Prostate gland (tissue), 2 donors: ENCODE measurements at regions not wholly inside any gene's neighbourhood (a gene's known extent, or its start where the extent isn't known, plus 50 kb on each side); places are given as distances from the start of the nearest gene placed in this dataset.
"Not testable (repeated sequence)": the region's sequence is repeated elsewhere in the genome, so short reads cannot be mapped to it uniquely, and the experiment has no call there.

Experiments used
- DNase-seq: peaks from one replicate; pipeline ENCODE4 v3.0.0-alpha.2; 2019; ENCODE audit warnings: low spot score
- H3K27ac ChIP-seq, 2 donors: fragments of 200-600 bp; sonication (generic); 2 replicates each; pipeline ENCODE4 v1.5.1; 2017 to 2019
- H3K27me3 ChIP-seq: fragments of 200-600 bp; sonication (generic); replicated peaks from 2 replicates; pipeline ENCODE4 v1.5.1; 2019; ENCODE audit not compliant: insufficient read depth
- H3K36me3 ChIP-seq, 2 donors: fragments of 200-600 bp; sonication (generic); 1 replicate in 1 of 2; 2 replicates in 1 of 2; pipeline versions ENCODE4 v1.5.1 to v1.8.1; 2017 to 2019
- H3K4me1 ChIP-seq: fragments of 200-600 bp; sonication (generic); replicated peaks from 2 replicates; pipeline ENCODE4 v1.5.1; 2019
- H3K4me3 ChIP-seq, 2 donors: fragments of 200-600 bp; sonication (generic); 2 replicates each; pipeline ENCODE4 v1.5.1; 2017 to 2019
- H3K9me3 ChIP-seq: fragments of 200-600 bp; sonication (generic); 2 replicates; pipeline ENCODE4 v1.5.1; 2017
- POLR2A ChIP-seq: fragments of 450-650 bp; IDR thresholded peaks from one replicate; pipeline ENCODE4 v1.6.1; 2016; ENCODE audit warnings: antibody characterized with exemption, mild to moderate bottlenecking
- POLR2AphosphoS5 ChIP-seq: sonication (generic); formaldehyde crosslinking; IDR thresholded peaks from one replicate; pipeline ENCODE4 v1.6.1; 2017; ENCODE audit warnings: antibody characterized with exemption
- WGBS: methylation state at CpG from one replicate; pipeline ENCODE4 v1.1.5; 2018; 5-methylcytosine and 5-hydroxymethylcytosine counted together
- intact Hi-C: fragments of 100-400 bp; cut with DNase I; formaldehyde crosslinking; loops from one replicate; pipeline ENCODE4 v1.14.2; 2022
- TF ChIP-seq, protein P1 (sequence below), 4 experiments: fragments of 200-600 bp in 2 of 4; fragments of 450-650 bp in 2 of 4; sonication (generic) in 2 of 4; IDR thresholded peaks; 1 replicate in 3 of 4; 2 replicates in 1 of 4; pipeline ENCODE4 v1.5.1; 2016 to 2019; ENCODE audit warnings: antibody characterized with exemption in 4 of 4, mild to moderate bottlenecking in 2 of 4, moderate library complexity in 2 of 4

DNA sequence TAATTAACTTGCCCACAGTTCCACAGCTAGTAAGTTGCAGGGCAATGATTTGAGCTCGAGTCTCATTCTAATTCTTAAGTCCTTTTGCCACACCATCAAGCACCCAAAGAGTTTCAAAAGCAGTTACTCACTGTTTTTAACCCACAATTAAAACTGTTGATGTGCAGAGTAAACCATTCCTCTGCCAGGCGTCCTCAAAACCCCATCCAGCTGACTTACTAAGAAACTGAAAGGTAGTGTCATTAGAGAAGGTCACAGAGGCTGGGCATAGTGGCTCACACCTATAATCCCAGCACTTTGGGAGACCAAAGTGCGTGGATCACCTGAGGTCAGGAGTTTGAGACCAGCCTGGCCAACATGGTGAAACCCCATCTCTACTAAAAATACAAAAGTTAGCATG lies 121.7 kb downstream of the CHIC2 start:
- no peaks in the 10 kb centered on the region for H3K27me3 ChIP-seq
- TF ChIP-seq POLR2A, result no peak
- TF ChIP-seq, protein P1, sequence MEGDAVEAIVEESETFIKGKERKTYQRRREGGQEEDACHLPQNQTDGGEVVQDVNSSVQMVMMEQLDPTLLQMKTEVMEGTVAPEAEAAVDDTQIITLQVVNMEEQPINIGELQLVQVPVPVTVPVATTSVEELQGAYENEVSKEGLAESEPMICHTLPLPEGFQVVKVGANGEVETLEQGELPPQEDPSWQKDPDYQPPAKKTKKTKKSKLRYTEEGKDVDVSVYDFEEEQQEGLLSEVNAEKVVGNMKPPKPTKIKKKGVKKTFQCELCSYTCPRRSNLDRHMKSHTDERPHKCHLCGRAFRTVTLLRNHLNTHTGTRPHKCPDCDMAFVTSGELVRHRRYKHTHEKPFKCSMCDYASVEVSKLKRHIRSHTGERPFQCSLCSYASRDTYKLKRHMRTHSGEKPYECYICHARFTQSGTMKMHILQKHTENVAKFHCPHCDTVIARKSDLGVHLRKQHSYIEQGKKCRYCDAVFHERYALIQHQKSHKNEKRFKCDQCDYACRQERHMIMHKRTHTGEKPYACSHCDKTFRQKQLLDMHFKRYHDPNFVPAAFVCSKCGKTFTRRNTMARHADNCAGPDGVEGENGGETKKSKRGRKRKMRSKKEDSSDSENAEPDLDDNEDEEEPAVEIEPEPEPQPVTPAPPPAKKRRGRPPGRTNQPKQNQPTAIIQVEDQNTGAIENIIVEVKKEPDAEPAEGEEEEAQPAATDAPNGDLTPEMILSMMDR (IDR thresholded peaks at IDR 0.05), result no peak
- TF ChIP-seq POLR2AphosphoS5, result no peak
- H3K27ac ChIP-seq, result no peak overlapping the region
- WGBS, result 90% methylated on average over 3 of the region's 3 CpGs
- intact Hi-C loops, result no loop called here
- no peaks in the 10 kb centered on the region for H3K4me1 ChIP-seq
- DNase-seq, result no peak
- H3K4me3 ChIP-seq, result no peak overlapping the region
- H3K9me3 ChIP-seq, result no peaks in the 10 kb centered on the region
- H3K36me3 ChIP-seq, result no peaks in the 10 kb centered on the region

DNA sequence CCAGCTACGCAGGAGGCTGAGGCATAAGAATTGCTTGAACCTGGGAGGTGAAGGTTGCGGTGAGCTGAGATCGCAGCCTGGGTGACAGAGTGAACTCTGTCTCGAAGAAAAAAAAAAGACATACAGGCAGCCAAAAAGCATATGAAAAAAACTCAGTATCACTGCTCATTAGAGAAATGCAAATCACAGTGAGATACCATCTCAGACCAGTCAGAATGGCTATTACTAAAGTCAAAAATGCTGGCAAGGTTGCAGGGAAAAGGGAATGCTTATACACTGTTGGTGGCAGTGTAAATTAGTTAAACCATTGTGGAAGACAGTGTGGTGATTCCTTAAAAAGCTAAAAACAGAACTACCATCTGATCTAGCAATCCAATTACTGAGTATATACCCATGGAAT lies 123.1 kb downstream of the CHIC2 start:
- Histone ChIP-seq H3K36me3 (no peaks in the 10 kb centered on the region), H3K4me3 (no peak overlapping the region), H3K4me1 (no peaks in the 10 kb centered on the region), H3K9me3 (no peaks in the 10 kb centered on the region), H3K27me3 (no peaks in the 10 kb centered on the region), H3K27ac (no peak overlapping the region)
- TF ChIP-seq POLR2AphosphoS5, result no peak
- TF ChIP-seq, protein P1 (IDR thresholded peaks at IDR 0.05), result no peak
- no peak for TF ChIP-seq POLR2A
- intact Hi-C loops, result no loop called here
- no peak for DNase-seq
- 95% methylated on average over 4 of the region's 4 CpGs for WGBS

DNA sequence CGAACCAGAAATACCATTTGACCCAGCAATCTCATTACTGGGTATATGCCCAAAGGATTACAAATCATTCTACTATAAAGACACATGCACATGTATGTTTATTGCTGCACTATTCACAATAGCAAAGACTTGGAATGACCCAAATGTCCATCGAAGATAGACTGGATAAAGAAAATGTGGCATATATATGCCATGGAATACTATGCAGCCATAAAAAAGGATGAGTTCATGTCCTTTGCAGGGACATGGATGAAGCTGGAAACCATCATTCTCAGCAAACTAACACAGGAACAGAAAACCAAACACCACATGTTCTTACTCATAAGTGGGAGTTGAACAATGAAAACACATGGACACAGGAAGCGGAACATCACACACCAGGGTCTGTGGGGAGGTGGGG lies 124.5 kb downstream of the CHIC2 start:
- H3K27me3 ChIP-seq, H3K27ac ChIP-seq, H3K36me3 ChIP-seq, H3K4me3 ChIP-seq, intact Hi-C loops, H3K9me3 ChIP-seq, DNase-seq, H3K4me1 ChIP-seq: not testable (repeated sequence)
- 96% methylated on average over 3 of the region's 3 CpGs for WGBS

GRCh38 chr4:53937918-53938317 lies 126.5 kb downstream of the CHIC2 start:
- Histone ChIP-seq H3K9me3 (no peaks in the 10 kb centered on the region), H3K27ac (no peak overlapping the region), H3K27me3 (no peaks in the 10 kb centered on the region), H3K36me3 (no peaks in the 10 kb centered on the region), H3K4me1 (no peaks in the 10 kb centered on the region), H3K4me3 (no peak overlapping the region)
- intact Hi-C loops, result no loop called here
- WGBS, result 92% methylated on average over 7 of the region's 7 CpGs
- no peak for DNase-seq
- TF ChIP-seq, protein P1 (IDR thresholded peaks at IDR 0.05), result no peak
- no peak for TF ChIP-seq POLR2A
- TF ChIP-seq POLR2AphosphoS5, result no peak

DNA sequence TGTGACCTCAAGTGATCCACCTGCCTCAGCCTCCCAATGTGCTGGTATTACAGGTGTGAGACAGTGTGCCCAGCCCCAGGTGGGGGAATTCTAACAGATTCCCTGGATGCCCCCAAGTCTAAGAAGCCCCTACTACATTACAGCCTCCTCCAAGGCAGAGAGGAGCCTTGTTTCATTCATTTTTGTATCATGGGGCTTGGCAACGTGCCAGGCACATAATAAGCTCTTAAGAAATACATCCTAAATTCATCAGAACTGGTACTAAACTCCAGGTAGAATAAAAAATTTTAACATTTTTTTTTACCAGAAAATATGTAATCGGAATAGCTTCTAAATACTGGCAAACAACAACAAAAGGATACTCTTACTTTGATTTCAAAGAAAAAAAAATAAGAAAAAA lies 127.1 kb downstream of the CHIC2 start:
- Histone ChIP-seq H3K27me3 (no peaks in the 10 kb centered on the region), H3K36me3 (no peaks in the 10 kb centered on the region), H3K27ac (no peak overlapping the region), H3K9me3 (no peaks in the 10 kb centered on the region), H3K4me3 (no peak overlapping the region), H3K4me1 (no peaks in the 10 kb centered on the region)
- intact Hi-C loops, result no loop called here
- no peak for DNase-seq
- TF ChIP-seq POLR2AphosphoS5, result no peak
- TF ChIP-seq POLR2A, result no peak
- TF ChIP-seq, protein P1 (IDR thresholded peaks at IDR 0.05), result no peak
- 62% methylated on average over 2 of the region's 2 CpGs for WGBS
